Right atrium auricular region (tissue), 2 donors: ENCODE measurements at regions not wholly inside any gene's neighbourhood (a gene's known extent, or its start where the extent isn't known, plus 50 kb on each side); places are given as distances from the start of the nearest gene placed in this dataset.

Experiments
- DNase-seq: peaks from one replicate; pipeline ENCODE4 v3.0.0-alpha.2; 2019; ENCODE audit warnings: low spot score
- H3K27ac ChIP-seq, 2 donors: fragments of 200-600 bp; sonication (generic); 1 replicate in 1 of 2; 2 replicates in 1 of 2; pipeline ENCODE4 v1.5.1; 2016 to 2019
- H3K27me3 ChIP-seq, 2 donors: fragments of 200-600 bp; sonication (generic); one replicate each; pipeline versions ENCODE4 v1.5.1 to v1.6.0; 2017 to 2019
- H3K36me3 ChIP-seq: fragments of 200-600 bp; sonication (generic); one replicate; pipeline ENCODE4 v1.5.1; 2016
- H3K4me1 ChIP-seq, 2 donors: fragments of 200-600 bp; sonication (generic); one replicate each; pipeline versions ENCODE4 v1.5.1 to v1.6.0; 2017 to 2019
- H3K4me3 ChIP-seq, 2 donors: fragments of 200-600 bp; sonication (generic); 1 replicate in 1 of 2; 2 replicates in 1 of 2; pipeline ENCODE4 v1.5.1; 2017 to 2019; ENCODE audit warnings: mild to moderate bottlenecking in 1 of 2, moderate library complexity in 1 of 2
- H3K9me3 ChIP-seq, 2 donors: fragments of 200-600 bp; sonication (generic); one replicate each; pipeline ENCODE4 v1.5.1; 2019
- CTCF ChIP-seq, 2 donors: fragments of 200-600 bp; sonication (generic); IDR thresholded peaks; one replicate each; pipeline ENCODE4 v1.5.1; 2019; ENCODE audit warnings: antibody characterized with exemption in 2 of 2

DNA sequence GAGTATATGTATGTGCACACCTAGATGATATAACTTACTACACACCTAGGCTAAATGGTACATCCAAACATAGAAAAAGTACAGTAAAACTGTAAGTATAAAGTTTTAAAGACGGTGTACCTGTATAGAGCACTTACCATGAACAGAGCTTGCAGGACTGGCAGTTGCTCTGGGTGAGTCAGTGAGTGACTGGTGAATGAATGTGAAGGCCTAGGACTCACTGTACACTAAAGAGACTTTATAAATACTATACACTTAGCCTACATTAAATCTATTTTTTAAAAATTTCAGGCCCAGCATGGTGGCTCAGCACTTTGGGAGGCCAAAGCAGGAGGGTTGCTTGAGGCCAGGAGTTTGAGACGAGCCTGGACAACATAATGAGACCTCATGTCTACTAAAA is 195.3 kb downstream of the FZD1 start:
- peaks cover 0 to 11% of the 10 kb centered on the region in 2 donors for H3K9me3 ChIP-seq
- no peak overlapping the region for H3K4me3 ChIP-seq
- H3K27me3 ChIP-seq, result no peaks in the 10 kb centered on the region
- H3K27ac ChIP-seq, result no peak overlapping the region
- H3K4me1 ChIP-seq, result no peaks in the 10 kb centered on the region
- DNase-seq, result no peak
- no peak for TF ChIP-seq CTCF (IDR thresholded peaks at IDR 0.05)
- no peaks in the 10 kb centered on the region for H3K36me3 ChIP-seq

- DNase-seq, result no peak
- H3K27me3 ChIP-seq, result no peaks in the 10 kb centered on the region
- no peak overlapping the region for H3K4me3 ChIP-seq
- H3K9me3 ChIP-seq, result peaks cover 0 to 10% of the 10 kb centered on the region in 2 donors
- H3K4me1 ChIP-seq, result no peaks in the 10 kb centered on the region
- no peak for TF ChIP-seq CTCF (IDR thresholded peaks at IDR 0.05)
- no peak overlapping the region for H3K27ac ChIP-seq
- H3K36me3 ChIP-seq, result no peaks in the 10 kb centered on the region
Observed at GRCh38 chr7:91462316-91462715, 198.1 kb downstream of the FZD1 start.

- Histone ChIP-seq H3K4me3 (no peak overlapping the region), H3K36me3 (no peaks in the 10 kb centered on the region), H3K9me3 (no peaks in the 10 kb centered on the region), H3K4me1 (no peaks in the 10 kb centered on the region), H3K27me3 (no peaks in the 10 kb centered on the region), H3K27ac (no peak overlapping the region)
- no peak for DNase-seq
- TF ChIP-seq CTCF (IDR thresholded peaks at IDR 0.05), result no peak
Observed at GRCh38 chr7:91463330-91463729, 199.1 kb downstream of the FZD1 start.

DNA sequence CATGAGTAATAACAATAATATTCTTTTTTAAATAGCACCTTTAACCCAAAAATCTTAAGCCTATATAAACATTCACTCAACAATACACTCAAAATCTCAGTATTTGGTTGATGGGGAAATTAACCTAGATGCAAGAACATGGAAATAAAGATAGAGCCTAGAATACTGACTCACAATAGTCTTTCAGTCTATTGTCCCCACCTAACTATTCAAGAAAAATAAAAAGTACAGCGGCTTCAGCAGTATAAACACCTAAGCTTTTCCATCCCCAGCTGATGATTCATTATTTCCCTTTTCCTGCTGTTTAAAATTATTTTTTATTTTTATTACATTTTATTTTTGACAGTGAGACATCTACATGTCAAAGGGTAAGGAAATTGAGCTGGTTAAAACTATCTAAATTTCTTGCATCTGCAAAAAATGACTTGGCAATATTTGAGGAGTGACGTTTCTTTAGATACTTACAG is 201.4 kb downstream of the FZD1 start:
- Histone ChIP-seq H3K36me3 (no peaks in the 10 kb centered on the region), H3K4me3 (no peak overlapping the region), H3K27ac (no peak overlapping the region), H3K9me3 (no peaks in the 10 kb centered on the region), H3K27me3 (no peaks in the 10 kb centered on the region), H3K4me1 (no peaks in the 10 kb centered on the region)
- DNase-seq, result no peak
- no peak for TF ChIP-seq CTCF (IDR thresholded peaks at IDR 0.05)

- no peak overlapping the region for H3K4me3 ChIP-seq
- H3K36me3 ChIP-seq, result no peaks in the 10 kb centered on the region
- H3K27ac ChIP-seq, result no peak overlapping the region
- DNase-seq, result no peak
- no peak for TF ChIP-seq CTCF (IDR thresholded peaks at IDR 0.05)
- H3K9me3 ChIP-seq, result peaks cover 0 to 6% of the 10 kb centered on the region in 2 donors
- H3K27me3 ChIP-seq, result no peaks in the 10 kb centered on the region
- H3K4me1 ChIP-seq, result no peaks in the 10 kb centered on the region
Observed at GRCh38 chr7:91468256-91468655, 204.0 kb downstream of the FZD1 start.

GRCh38 chr7:91473619-91474018 is 209.4 kb downstream of the FZD1 start:
- Histone ChIP-seq H3K4me3 (no peak overlapping the region), H3K27me3 (no peaks in the 10 kb centered on the region), H3K4me1 (no peaks in the 10 kb centered on the region), H3K27ac (no peak overlapping the region), H3K36me3 (no peaks in the 10 kb centered on the region), H3K9me3 (peaks cover 0 to 31% of the 10 kb centered on the region in 2 donors)
- TF ChIP-seq CTCF (IDR thresholded peaks at IDR 0.05), result no peak
- no peak for DNase-seq
